Prostate gland (tissue), 2 donors: ENCODE measurements at regions not wholly inside any gene's neighbourhood (a gene's known extent, or its start where the extent isn't known, plus 50 kb on each side); places are given as distances from the start of the nearest gene placed in this dataset.

Source experiments
- DNase-seq: peaks from one replicate; pipeline ENCODE4 v3.0.0-alpha.2; 2019; ENCODE audit warnings: low spot score
- H3K27ac ChIP-seq, 2 donors: fragments of 200-600 bp; sonication (generic); 2 replicates each; pipeline ENCODE4 v1.5.1; 2017 to 2019
- H3K27me3 ChIP-seq: fragments of 200-600 bp; sonication (generic); replicated peaks from 2 replicates; pipeline ENCODE4 v1.5.1; 2019; ENCODE audit not compliant: insufficient read depth
- H3K36me3 ChIP-seq, 2 donors: fragments of 200-600 bp; sonication (generic); 1 replicate in 1 of 2; 2 replicates in 1 of 2; pipeline versions ENCODE4 v1.5.1 to v1.8.1; 2017 to 2019
- H3K4me1 ChIP-seq: fragments of 200-600 bp; sonication (generic); replicated peaks from 2 replicates; pipeline ENCODE4 v1.5.1; 2019
- H3K4me3 ChIP-seq, 2 donors: fragments of 200-600 bp; sonication (generic); 2 replicates each; pipeline ENCODE4 v1.5.1; 2017 to 2019
- H3K9me3 ChIP-seq: fragments of 200-600 bp; sonication (generic); 2 replicates; pipeline ENCODE4 v1.5.1; 2017
- POLR2A ChIP-seq: fragments of 450-650 bp; IDR thresholded peaks from one replicate; pipeline ENCODE4 v1.6.1; 2016; ENCODE audit warnings: antibody characterized with exemption, mild to moderate bottlenecking
- POLR2AphosphoS5 ChIP-seq: sonication (generic); formaldehyde crosslinking; IDR thresholded peaks from one replicate; pipeline ENCODE4 v1.6.1; 2017; ENCODE audit warnings: antibody characterized with exemption
- WGBS: methylation state at CpG from one replicate; pipeline ENCODE4 v1.1.5; 2018; 5-methylcytosine and 5-hydroxymethylcytosine counted together
- intact Hi-C: fragments of 100-400 bp; cut with DNase I; formaldehyde crosslinking; loops from one replicate; pipeline ENCODE4 v1.14.2; 2022
- TF ChIP-seq, protein P1 (sequence below), 4 experiments: fragments of 200-600 bp in 2 of 4; fragments of 450-650 bp in 2 of 4; sonication (generic) in 2 of 4; IDR thresholded peaks; 1 replicate in 3 of 4; 2 replicates in 1 of 4; pipeline ENCODE4 v1.5.1; 2016 to 2019; ENCODE audit warnings: antibody characterized with exemption in 4 of 4, mild to moderate bottlenecking in 2 of 4, moderate library complexity in 2 of 4

DNA sequence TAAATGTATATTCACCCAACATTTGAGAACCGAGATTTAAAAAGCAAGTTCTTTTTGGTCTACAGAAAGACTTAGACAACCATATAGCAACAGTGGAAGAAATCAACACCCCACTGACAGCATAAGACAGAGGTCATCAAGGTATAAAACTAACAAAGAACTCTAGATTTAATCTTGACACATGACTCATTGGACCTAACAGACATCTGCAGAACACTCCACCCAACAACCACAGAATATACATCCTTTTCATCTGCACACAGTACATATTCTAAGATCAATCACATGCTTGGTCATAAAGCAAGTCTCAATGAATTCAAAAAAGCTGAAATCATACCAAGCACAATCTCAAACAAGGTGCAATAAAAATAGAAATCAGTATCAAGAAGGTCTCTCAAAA is 65.8 kb downstream of the SPIN4 start:
- intact Hi-C loops, result no loop called here
- DNase-seq, result no peak
- H3K27me3 ChIP-seq, result no peaks in the 10 kb centered on the region
- no peaks in the 10 kb centered on the region for H3K36me3 ChIP-seq
- 93% methylated on average over 1 of the region's 1 CpG for WGBS
- no peak overlapping the region for H3K27ac ChIP-seq
- H3K4me1 ChIP-seq, result no peaks in the 10 kb centered on the region
- no peaks in the 10 kb centered on the region for H3K9me3 ChIP-seq
- no peak for TF ChIP-seq POLR2A
- TF ChIP-seq, protein P1, sequence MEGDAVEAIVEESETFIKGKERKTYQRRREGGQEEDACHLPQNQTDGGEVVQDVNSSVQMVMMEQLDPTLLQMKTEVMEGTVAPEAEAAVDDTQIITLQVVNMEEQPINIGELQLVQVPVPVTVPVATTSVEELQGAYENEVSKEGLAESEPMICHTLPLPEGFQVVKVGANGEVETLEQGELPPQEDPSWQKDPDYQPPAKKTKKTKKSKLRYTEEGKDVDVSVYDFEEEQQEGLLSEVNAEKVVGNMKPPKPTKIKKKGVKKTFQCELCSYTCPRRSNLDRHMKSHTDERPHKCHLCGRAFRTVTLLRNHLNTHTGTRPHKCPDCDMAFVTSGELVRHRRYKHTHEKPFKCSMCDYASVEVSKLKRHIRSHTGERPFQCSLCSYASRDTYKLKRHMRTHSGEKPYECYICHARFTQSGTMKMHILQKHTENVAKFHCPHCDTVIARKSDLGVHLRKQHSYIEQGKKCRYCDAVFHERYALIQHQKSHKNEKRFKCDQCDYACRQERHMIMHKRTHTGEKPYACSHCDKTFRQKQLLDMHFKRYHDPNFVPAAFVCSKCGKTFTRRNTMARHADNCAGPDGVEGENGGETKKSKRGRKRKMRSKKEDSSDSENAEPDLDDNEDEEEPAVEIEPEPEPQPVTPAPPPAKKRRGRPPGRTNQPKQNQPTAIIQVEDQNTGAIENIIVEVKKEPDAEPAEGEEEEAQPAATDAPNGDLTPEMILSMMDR (IDR thresholded peaks at IDR 0.05), result no peak
- TF ChIP-seq POLR2AphosphoS5, result no peak
- H3K4me3 ChIP-seq, result no peak overlapping the region

DNA sequence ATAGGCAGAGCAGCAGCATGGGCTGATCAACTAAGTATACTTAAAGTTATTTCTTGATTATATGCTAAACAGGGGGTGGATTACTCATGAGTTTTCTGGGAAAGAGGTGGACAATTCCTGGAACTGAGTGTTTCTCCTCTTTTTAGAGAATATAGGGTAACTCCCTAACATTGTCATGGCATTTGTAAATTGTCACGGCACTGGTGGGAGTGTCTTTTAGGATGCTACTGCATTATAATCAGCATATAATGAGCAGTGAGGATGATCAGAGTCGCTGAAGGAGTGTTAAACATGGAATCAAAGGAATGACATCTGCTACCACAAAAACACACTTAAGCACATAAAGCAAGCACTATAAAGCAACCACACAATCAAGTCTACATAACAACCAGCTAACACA is 66.5 kb downstream of the SPIN4 start:
- DNase-seq, result no peak

DNA sequence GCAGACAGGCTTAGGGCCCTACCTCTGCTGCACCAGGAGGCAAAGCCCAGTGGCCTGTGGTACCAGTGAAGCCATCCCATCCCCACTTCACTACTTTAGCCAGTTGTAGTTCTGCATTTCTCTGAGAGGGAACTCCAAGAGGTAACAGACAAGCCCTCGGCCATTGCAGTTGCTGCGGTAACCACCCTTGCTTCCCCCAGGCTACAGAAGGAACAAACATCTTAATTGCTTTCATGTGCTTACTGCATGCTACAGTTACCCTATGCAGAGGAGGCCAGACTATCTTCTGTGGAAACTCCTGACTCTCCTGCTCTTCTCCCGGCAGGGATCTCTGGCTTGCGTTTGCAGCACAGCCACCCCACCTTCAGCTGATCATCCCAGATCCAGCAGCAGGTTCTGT is 67.8 kb downstream of the SPIN4 start:
- TF ChIP-seq, protein P1 (IDR thresholded peaks at IDR 0.05), result no peak
- TF ChIP-seq POLR2A (no peak), POLR2AphosphoS5 (no peak)

More for the DNA sequence above, 66.5 kb downstream of the SPIN4 start:
- Histone ChIP-seq H3K36me3 (no peaks in the 10 kb centered on the region), H3K27me3 (no peaks in the 10 kb centered on the region), H3K27ac (no peak overlapping the region), H3K4me3 (no peak overlapping the region), H3K4me1 (no peaks in the 10 kb centered on the region), H3K9me3 (no peaks in the 10 kb centered on the region)
- intact Hi-C loops, result no loop called here
- TF ChIP-seq, protein P1 (IDR thresholded peaks at IDR 0.05), result no peak
- TF ChIP-seq POLR2A (no peak), POLR2AphosphoS5 (no peak)
- 96% methylated on average over 2 of the region's 2 CpGs for WGBS

DNA sequence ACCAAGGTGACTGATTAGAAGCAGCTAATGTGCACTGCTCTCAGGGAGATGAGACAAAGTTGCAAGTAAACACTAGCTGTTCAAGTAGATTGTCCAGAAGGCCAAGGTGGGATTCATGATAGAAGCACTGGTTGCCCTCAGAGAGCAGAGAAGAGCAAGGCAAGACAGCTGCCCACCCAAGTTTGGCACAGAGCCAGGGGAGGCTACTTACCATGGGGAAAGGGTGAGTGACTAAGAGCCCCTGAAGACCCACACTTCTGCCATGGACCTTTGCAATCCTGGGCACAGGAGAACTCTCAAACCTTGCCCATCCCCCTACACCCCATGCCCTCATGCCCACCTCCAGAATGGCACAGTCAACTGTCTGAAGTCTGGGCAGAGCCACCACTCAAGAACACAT is 68.3 kb downstream of the SPIN4 start:
- TF ChIP-seq POLR2AphosphoS5 (no peak), POLR2A (no peak)
- TF ChIP-seq, protein P1 (IDR thresholded peaks at IDR 0.05), result no peak
- H3K4me1 ChIP-seq, result no peaks in the 10 kb centered on the region
- intact Hi-C loops, result no loop called here
- H3K9me3 ChIP-seq, result no peaks in the 10 kb centered on the region
- no peaks in the 10 kb centered on the region for H3K36me3 ChIP-seq
- DNase-seq, result no peak
- H3K4me3 ChIP-seq, result no peak overlapping the region
- H3K27me3 ChIP-seq, result no peaks in the 10 kb centered on the region
- H3K27ac ChIP-seq, result no peak overlapping the region

More for the DNA sequence above, 67.8 kb downstream of the SPIN4 start:
- no peaks in the 10 kb centered on the region for H3K27me3 ChIP-seq
- H3K4me3 ChIP-seq, result no peak overlapping the region
- intact Hi-C loops, result no loop called here
- no peak for DNase-seq
- no peaks in the 10 kb centered on the region for H3K9me3 ChIP-seq
- H3K4me1 ChIP-seq, result no peaks in the 10 kb centered on the region
- no peaks in the 10 kb centered on the region for H3K36me3 ChIP-seq
- H3K27ac ChIP-seq, result no peak overlapping the region
- WGBS, result 48% methylated on average over 3 of the region's 4 CpGs

DNA sequence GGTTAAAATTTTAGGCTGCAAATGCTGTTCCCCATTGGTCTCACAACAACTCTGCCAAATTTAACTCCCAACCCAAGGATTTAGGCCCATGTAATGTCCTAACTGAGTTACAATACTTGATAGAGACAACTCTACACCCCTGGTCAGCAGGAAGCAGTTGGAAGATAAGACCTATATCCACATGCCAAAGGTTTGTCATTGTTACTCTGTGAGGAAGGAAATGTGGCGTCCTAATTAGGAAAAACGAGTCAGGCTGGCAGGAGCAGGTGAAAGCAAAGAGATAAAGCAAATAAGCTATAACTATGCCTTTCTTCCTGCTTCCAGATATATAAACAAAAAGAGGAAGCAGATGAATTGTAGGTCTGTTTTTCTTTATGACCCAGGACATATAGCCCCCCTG is 69.1 kb downstream of the SPIN4 start:
- TF ChIP-seq, protein P1 (IDR thresholded peaks at IDR 0.05), result no peak
- TF ChIP-seq POLR2AphosphoS5 (no peak), POLR2A (no peak)
- peak; percentile 5 for DNase-seq
- no peak overlapping the region for H3K4me3 ChIP-seq
- no peak overlapping the region for H3K27ac ChIP-seq
- no peaks in the 10 kb centered on the region for H3K36me3 ChIP-seq
- intact Hi-C loops, result no loop called here
- H3K27me3 ChIP-seq, result no peaks in the 10 kb centered on the region
- H3K4me1 ChIP-seq, result no peaks in the 10 kb centered on the region
- WGBS, result 21% methylated on average over 2 of the region's 2 CpGs
- no peaks in the 10 kb centered on the region for H3K9me3 ChIP-seq
